ENCODE measurements at regions not wholly inside any gene's neighbourhood (a gene's known extent, or its start where the extent isn't known, plus 50 kb on each side); places are given as distances from the start of the nearest gene placed in this dataset.

DNA sequence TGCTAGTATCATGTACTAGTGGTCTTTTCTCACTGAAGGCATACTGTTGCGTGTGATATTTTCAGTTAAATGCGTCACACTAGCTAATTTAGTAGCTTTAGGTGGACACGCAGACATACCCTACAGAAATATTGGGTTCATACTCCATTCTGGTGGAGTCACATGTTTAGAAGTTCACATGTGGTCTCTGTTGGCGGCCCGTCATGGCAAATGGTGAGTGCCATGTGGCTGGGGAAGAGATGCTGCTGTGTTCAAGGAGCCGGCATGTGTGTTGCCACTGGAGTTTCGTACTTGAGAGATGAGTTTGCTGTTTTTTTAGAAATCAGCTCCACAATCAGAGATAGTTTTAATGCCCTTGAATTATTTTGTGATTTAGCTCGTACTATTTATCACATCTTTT is 454.6 kb downstream of the PCNX1 start:
- H3K9ac ChIP-seq (ENCODE audit: low read length): no peak overlapping the region
- H3K27me3 ChIP-seq (ENCODE audit: insufficient read depth, low read depth, low read length): no peaks in the 10 kb centered on the region
- no peaks in the 10 kb centered on the region for H3K9me3 ChIP-seq (ENCODE audit: low read length)
- TF ChIP-seq RAD21 (conservative IDR thresholded peaks at IDR 0.05) (no peak), MXI1 (conservative IDR thresholded peaks at IDR 0.05; ENCODE audit: poor library complexity, severe bottlenecking) (no peak), POLR2AphosphoS5 (IDR thresholded peaks at IDR 0.05) (no peak), TAF1 (IDR thresholded peaks at IDR 0.05; ENCODE audit: low read depth) (no peak), SMC3 (conservative IDR thresholded peaks at IDR 0.05; ENCODE audit: poor library complexity) (no peak), EZH2 (IDR thresholded peaks at IDR 0.05; ENCODE audit: borderline replicate concordance, insufficient read depth, low read length, poor library complexity, severe bottlenecking) (no peak), EP300 (conservative IDR thresholded peaks at IDR 0.05; ENCODE audit: poor library complexity, severe bottlenecking) (no peak)
- TF ChIP-seq, protein P1, sequence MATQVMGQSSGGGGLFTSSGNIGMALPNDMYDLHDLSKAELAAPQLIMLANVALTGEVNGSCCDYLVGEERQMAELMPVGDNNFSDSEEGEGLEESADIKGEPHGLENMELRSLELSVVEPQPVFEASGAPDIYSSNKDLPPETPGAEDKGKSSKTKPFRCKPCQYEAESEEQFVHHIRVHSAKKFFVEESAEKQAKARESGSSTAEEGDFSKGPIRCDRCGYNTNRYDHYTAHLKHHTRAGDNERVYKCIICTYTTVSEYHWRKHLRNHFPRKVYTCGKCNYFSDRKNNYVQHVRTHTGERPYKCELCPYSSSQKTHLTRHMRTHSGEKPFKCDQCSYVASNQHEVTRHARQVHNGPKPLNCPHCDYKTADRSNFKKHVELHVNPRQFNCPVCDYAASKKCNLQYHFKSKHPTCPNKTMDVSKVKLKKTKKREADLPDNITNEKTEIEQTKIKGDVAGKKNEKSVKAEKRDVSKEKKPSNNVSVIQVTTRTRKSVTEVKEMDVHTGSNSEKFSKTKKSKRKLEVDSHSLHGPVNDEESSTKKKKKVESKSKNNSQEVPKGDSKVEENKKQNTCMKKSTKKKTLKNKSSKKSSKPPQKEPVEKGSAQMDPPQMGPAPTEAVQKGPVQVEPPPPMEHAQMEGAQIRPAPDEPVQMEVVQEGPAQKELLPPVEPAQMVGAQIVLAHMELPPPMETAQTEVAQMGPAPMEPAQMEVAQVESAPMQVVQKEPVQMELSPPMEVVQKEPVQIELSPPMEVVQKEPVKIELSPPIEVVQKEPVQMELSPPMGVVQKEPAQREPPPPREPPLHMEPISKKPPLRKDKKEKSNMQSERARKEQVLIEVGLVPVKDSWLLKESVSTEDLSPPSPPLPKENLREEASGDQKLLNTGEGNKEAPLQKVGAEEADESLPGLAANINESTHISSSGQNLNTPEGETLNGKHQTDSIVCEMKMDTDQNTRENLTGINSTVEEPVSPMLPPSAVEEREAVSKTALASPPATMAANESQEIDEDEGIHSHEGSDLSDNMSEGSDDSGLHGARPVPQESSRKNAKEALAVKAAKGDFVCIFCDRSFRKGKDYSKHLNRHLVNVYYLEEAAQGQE (IDR thresholded peaks at IDR 0.05; ENCODE audit: borderline replicate concordance): no peak
- TF ChIP-seq, protein P2, sequence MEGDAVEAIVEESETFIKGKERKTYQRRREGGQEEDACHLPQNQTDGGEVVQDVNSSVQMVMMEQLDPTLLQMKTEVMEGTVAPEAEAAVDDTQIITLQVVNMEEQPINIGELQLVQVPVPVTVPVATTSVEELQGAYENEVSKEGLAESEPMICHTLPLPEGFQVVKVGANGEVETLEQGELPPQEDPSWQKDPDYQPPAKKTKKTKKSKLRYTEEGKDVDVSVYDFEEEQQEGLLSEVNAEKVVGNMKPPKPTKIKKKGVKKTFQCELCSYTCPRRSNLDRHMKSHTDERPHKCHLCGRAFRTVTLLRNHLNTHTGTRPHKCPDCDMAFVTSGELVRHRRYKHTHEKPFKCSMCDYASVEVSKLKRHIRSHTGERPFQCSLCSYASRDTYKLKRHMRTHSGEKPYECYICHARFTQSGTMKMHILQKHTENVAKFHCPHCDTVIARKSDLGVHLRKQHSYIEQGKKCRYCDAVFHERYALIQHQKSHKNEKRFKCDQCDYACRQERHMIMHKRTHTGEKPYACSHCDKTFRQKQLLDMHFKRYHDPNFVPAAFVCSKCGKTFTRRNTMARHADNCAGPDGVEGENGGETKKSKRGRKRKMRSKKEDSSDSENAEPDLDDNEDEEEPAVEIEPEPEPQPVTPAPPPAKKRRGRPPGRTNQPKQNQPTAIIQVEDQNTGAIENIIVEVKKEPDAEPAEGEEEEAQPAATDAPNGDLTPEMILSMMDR (IDR thresholded peaks at IDR 0.05; ENCODE audit: poor library complexity, severe bottlenecking): no peak
- H4K20me1 ChIP-seq (ENCODE audit: insufficient read depth): no peaks in the 10 kb centered on the region
- no peak overlapping the region for H3K27ac ChIP-seq (ENCODE audit: low read length)
- H2AFZ ChIP-seq (ENCODE audit: low read depth, low read length): no peak overlapping the region
- no peaks in the 10 kb centered on the region for H3K36me3 ChIP-seq (ENCODE audit: insufficient read depth, low read length)
- H3F3A ChIP-seq (ENCODE audit: insufficient read depth, low read length, poor library complexity, severe bottlenecking): no peaks in the 10 kb centered on the region
- no peak overlapping the region for H3K4me2 ChIP-seq (ENCODE audit: low read length)
- no peaks in the 10 kb centered on the region for H3K9me2 ChIP-seq (ENCODE audit: insufficient read depth, low read length)
- H3K79me2 ChIP-seq (replicated peaks; ENCODE audit: insufficient read depth, low read length): no peaks in the 10 kb centered on the region
- no peak overlapping the region for H3K4me3 ChIP-seq (ENCODE audit: low read length)

DNA sequence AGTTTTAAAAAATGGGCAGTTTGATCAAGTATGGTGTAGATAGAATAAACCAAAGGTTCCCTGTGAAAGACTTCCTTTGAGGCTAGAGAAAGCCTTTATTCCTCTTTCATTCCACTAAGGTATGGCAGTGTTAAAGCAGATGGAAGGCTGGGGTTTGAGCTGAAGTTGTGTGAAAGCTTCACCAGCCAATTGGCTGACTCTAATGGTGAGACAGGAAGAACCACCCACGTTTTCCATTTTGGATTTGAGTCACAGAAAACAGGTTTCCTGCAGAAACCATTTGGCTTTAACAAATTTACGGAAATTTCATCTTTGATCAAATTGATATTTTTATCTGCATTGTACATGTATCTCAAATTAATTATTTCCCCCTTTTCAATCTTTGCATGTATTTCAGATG is 455.0 kb downstream of the PCNX1 start:
- no peaks in the 10 kb centered on the region for H3K27me3 ChIP-seq (ENCODE audit: insufficient read depth, low read depth, low read length)
- H4K20me1 ChIP-seq (ENCODE audit: insufficient read depth): no peaks in the 10 kb centered on the region
- H3F3A ChIP-seq (ENCODE audit: insufficient read depth, low read length, poor library complexity, severe bottlenecking): no peaks in the 10 kb centered on the region
- no peaks in the 10 kb centered on the region for H3K79me2 ChIP-seq (replicated peaks; ENCODE audit: insufficient read depth, low read length)
- no peaks in the 10 kb centered on the region for H3K36me3 ChIP-seq (ENCODE audit: insufficient read depth, low read length)
- no peak overlapping the region for H3K9ac ChIP-seq (ENCODE audit: low read length)
- TF ChIP-seq TAF1 (IDR thresholded peaks at IDR 0.05; ENCODE audit: low read depth) (no peak), EZH2 (IDR thresholded peaks at IDR 0.05; ENCODE audit: borderline replicate concordance, insufficient read depth, low read length, poor library complexity, severe bottlenecking) (no peak), SMC3 (conservative IDR thresholded peaks at IDR 0.05; ENCODE audit: poor library complexity) (no peak), POLR2AphosphoS5 (IDR thresholded peaks at IDR 0.05) (no peak), EP300 (conservative IDR thresholded peaks at IDR 0.05; ENCODE audit: poor library complexity, severe bottlenecking) (no peak), RAD21 (conservative IDR thresholded peaks at IDR 0.05) (no peak), MXI1 (conservative IDR thresholded peaks at IDR 0.05; ENCODE audit: poor library complexity, severe bottlenecking) (no peak)
- TF ChIP-seq, protein P1 (IDR thresholded peaks at IDR 0.05; ENCODE audit: borderline replicate concordance): no peak
- TF ChIP-seq, protein P2 (IDR thresholded peaks at IDR 0.05; ENCODE audit: poor library complexity, severe bottlenecking): no peak
- no peak overlapping the region for H3K4me2 ChIP-seq (ENCODE audit: low read length)
- no peak overlapping the region for H2AFZ ChIP-seq (ENCODE audit: low read depth, low read length)
- no peaks in the 10 kb centered on the region for H3K9me2 ChIP-seq (ENCODE audit: insufficient read depth, low read length)
- no peak overlapping the region for H3K27ac ChIP-seq (ENCODE audit: low read length)
- no peaks in the 10 kb centered on the region for H3K9me3 ChIP-seq (ENCODE audit: low read length)
- no peak overlapping the region for H3K4me3 ChIP-seq (ENCODE audit: low read length)
